ENCODE measurements at regions not wholly inside any gene's neighbourhood (a gene's known extent, or its start where the extent isn't known, plus 50 kb on each side); places are given as distances from the start of the nearest gene placed in this dataset.

- no peak for DNase-seq
Observed at GRCh38 chr5:90191352-90192045, 218.1 kb downstream of the CETN3 start.

- no peak for DNase-seq
Observed at GRCh38 chr5:90185897-90186468, 223.6 kb downstream of the CETN3 start.

DNA sequence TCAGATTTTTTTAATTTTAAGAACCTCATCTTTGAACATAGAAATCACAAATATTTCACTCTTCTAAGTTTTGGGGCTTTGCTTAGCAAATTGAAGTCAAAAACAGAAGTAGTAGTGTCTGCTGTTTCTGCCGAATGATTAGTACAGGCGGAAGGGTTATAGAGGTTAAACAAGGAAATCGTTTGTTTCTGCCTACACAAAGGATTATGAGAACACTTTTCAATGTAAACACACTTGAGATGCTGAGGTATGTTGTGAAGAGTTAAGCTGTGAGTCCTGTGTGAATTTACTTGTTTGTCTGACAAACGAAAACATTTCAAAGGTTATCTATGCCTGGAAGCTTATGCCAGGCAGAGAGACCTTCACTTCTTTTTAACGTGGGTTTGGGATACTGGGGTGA, 224.8 kb downstream of the CETN3 start:
- DNase-seq = no peak

DNA sequence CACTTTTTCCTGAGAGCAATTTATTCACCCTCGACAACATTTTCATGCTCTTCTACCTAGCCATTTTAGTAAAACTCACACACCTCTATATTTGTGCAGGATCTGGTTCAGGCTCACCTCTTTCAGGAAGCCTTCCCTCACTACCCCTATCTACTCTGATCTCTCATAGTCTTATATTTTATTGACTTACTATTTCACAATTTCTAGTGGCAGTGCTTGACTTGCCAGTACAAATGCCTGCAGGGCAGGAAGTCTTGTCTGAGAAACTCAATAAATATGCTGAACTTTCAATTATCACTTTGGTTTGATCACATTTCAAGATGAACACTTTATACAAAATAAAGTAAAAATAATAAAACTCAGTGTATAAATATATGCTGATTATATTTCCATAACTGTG, 226.8 kb downstream of the CETN3 start:
- no peak for DNase-seq

DNA sequence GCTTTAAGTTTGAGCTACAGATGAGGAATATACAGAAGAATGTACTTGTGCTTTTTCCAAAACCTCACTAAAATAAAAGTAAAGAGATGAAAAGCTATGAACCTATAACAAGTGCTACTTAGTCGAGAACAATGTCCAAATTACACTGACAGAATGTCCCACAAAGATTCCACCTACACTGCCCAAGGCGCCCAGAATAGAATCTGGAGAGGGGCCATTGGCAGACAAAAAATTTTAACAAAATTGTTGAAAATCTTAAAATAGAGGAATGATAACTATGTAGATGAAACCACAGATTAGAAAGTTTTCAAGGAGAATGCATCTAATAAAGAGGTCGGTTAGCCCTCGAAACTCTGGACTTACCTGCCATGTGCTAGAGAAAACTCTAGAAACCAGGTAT, 235.3 kb downstream of the CETN3 start:
- DNase-seq = no peak

DNA sequence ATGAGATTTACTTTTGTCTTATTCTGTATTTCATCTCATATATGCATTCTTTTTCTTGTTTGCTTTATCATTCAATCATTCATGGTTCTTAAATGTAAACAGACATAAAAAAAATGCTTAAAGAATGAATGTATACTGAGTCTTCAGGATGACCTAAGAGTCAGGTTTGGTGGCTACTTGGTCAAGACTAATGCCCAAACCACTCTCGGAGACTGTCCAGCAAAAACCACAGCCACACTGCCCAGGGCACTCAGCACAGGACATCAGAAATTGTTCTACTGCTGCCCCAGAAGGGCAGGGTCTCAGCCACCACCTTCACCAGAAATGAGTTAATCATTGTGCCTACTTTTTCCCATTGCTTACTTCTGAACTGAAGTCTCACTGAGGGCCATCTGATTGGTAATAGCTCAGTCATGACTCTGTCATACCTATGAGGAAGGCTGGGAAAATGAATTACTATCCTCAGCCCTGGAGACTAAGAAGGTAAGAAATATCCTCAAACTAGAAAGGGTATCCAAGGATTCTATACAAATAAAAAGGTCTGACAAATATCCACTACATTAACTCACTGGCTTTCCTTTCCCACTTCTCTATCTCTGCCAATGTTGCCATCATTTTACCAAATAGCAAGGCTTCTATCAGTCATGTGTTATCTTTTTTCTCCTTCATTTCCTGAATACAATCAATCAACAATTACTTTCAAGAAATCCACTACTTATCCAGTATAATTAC, 236.1 kb downstream of the CETN3 start:
- DNase-seq = no peak

- DNase-seq = no peak
Observed at GRCh38 chr5:90171466-90171865, 238.1 kb downstream of the CETN3 start.

DNA sequence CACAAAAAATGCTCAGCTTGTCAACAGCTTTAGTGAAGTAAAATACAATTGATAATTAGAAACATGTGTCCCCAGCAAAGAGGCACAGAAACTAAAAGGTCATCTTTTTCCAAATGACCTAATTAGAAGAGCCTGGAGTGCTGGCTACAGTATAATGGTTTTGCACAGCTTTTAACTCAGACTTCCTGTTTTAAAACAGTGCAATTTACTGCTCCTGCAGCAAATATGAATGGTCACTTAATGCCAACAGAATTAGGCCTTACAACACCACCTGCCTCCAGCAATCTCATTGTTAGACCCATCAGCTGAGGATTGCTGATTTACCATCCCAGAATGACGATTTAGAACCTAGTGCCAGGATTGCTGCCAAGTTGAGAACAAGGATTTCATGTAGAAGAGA, 239.3 kb downstream of the CETN3 start:
- peak; percentile 15 for DNase-seq

- DNase-seq = no peak
Observed at GRCh38 chr5:90169078-90169477, 240.5 kb downstream of the CETN3 start.

- no peak for DNase-seq
Observed at GRCh38 chr5:90168399-90168798, 241.2 kb downstream of the CETN3 start.

DNA sequence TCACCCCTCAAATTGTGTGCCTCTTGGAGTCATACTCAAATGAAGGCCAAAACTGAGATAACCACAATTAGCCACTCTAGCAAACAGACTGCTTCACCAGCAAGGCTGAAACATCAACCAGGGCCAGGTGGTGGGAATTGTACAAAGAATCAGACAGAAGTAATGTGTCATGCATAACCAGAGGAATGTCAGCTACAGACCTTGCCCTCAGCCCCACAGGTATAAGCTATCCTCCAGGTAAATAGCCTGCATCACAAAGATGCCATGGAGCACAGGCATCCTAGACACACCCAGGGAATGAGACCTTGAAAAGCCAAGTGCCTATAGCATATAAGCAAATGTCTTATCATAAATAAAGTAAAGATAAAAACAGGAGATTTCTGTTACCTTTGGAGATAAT, 242.7 kb downstream of the CETN3 start:
- no peak for DNase-seq

GRCh38 chr5:90162324-90162723, 247.2 kb downstream of the CETN3 start:
- DNase-seq = no peak

DNA sequence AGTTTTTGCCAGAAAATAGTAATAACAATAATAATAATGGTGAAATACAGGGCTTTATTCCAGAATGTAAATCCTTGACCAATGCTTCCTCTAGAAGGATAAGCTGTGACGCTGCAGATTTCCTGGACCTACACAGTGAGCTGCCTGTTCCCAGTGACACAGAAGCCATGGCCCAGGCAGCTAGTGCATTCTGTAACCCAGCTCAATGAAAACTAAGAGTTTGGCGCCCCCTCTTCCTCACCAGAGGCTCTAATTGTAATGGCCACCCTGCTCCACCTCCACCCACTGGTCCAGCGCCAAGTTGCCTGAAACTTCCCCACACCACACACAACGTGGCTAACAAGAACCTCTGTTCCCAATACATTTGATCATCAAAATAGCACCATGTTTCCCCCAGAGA, 248.1 kb downstream of the CETN3 start:
- no peak for DNase-seq

DNA sequence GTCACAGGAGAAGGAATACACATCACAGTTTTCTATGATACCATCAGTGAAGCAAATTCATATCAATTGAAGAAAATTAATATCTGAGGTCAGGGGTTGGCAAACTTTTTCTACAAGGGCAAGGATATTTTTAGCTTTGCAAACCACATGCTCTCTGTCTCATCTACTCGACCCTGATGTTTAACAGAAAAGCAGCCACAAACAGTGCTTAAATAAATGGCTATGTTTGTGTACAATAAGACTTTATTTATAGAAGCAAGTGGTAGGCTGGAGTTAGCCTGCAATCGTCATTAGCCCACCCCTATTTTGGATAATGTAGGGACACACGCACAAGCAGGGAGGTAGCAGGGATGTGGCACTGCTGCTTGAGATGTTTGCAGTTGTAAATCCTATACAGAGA, 251.4 kb downstream of the CETN3 start:
- no peak for DNase-seq

DNA sequence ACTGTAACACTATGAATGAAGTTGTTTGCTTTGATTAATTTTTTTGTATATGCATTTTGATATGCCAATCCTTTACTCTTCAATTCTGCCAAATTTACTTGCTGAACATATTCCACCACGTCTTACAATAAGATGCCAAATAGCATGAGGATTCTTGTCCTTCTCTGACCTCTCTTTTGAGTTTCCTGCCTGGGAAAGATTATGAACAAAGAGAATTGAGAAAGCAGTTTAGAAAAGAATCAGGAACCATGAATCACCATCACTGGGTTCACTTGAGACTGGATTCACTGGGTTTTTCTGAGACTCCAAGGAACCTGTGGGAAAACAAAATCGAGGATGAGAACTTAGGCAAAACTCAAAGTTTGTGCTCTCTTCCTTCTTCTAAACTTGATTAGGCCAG, 256.5 kb downstream of the CETN3 start:
- no peak for DNase-seq

DNA sequence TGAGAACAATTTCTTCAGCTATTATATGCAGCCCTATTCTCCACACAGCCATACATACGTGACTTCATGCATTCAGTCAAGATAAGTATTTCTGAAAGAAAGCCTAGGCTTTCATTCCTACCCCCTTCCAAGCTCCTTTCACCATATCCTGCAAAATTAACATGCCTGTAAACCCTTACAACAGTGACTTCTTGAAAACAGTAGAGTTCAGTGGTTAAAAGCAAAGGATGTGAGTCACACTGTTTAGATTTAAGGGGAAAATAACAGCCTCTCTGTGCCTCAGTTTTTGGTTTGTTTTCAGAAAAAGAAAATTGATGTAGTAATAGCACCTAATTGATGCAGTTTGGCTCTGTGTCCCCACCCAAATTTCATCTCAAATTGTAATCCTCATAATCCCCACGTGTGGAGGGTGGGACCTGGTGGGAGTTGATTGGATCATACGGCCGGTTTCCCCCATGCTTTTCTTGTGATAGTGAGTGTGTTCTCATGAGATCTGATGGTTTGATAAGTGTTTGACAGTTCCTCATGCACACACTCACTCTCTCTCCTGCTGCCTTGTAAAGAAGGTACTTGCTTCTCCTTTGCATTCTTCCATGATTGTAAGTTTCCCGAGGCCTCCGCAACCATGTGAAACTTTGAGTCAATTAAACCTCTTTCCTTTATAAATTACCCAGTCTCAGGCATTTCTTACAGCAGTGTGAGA, 264.8 kb downstream of the CETN3 start:
- no peak for DNase-seq

DNA sequence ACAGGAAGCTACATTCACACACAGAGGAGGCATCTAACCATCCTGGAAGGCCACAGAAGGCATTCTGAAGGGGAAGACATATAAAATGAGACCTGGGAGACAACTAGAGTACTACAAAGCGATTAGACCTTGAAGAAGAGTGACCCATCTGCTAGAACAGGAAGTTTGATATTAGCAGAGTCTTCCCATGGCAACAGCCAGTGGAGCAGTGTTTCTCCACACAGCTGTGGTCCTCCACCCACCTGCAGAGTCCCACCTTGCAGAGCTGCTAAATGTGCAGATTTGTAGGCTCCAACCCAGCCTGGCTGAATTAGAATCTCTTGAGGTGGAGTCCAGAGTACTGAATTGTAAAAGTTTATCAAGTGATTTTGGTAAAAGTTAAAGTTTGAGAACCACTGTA, 267.0 kb downstream of the CETN3 start:
- DNase-seq = no peak

GRCh38 chr5:90141984-90142383, 267.6 kb downstream of the CETN3 start:
- no peak for DNase-seq

GRCh38 chr5:90136952-90137528, 272.5 kb downstream of the CETN3 start:
- no peak for DNase-seq

- DNase-seq = no peak
Observed at GRCh38 chr5:90135779-90136378, 273.7 kb downstream of the CETN3 start.

DNA sequence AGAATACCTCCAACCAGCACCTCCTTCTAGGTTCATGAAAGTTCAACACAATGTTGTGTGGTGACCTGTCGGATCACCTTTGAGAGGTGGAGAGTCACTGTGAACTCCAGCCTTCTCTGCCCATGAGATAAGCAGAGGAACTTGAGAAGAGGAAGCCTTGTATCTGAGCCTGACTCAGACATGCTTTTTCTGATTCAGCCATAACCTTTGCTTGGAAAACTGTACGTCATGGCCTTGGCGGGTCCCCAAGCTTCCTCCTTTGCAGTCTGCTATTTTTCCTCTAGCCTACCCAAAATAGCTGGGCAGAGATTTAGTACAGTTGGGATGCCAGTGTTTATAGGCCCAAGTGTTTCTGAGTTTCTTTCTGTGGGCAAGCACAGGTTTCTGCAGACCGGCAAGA, 274.7 kb downstream of the CETN3 start:
- DNase-seq = peak; percentile 60

GRCh38 chr5:90134381-90134780, 275.2 kb downstream of the CETN3 start:
- no peak for DNase-seq

All from muscle of arm (tissue), 1 donor.